H9 (cell line): ENCODE measurements at regions not wholly inside any gene's neighbourhood (a gene's known extent, or its start where the extent isn't known, plus 50 kb on each side); places are given as distances from the start of the nearest gene placed in this dataset.

Experiments
- DNase-seq: peaks from one replicate; pipeline ENCODE4 v3.0.0-alpha.2; 2017
- H2AFZ ChIP-seq: one replicate; pipeline ENCODE4 v1.6.1; 2013; ENCODE audit warnings: mild to moderate bottlenecking, low read length, control low read depth, moderate library complexity
- H2AK5ac ChIP-seq: 2 replicates; pipeline ENCODE4 v1.6.1; 2013; ENCODE audit warnings: low read length, control low read depth, mixed read lengths; ENCODE audit not compliant: insufficient read length
- H2BK120ac ChIP-seq: one replicate; pipeline ENCODE4 v1.6.1; 2013; ENCODE audit warnings: low read depth, mild to moderate bottlenecking, low read length, control low read depth, inconsistent platforms; ENCODE audit not compliant: poor library complexity, severe bottlenecking
- H2BK12ac ChIP-seq: 2 replicates; pipeline ENCODE4 v1.6.1; 2013; ENCODE audit warnings: low read length, control low read depth, mixed read lengths, low read depth; ENCODE audit not compliant: insufficient read length
- H2BK15ac ChIP-seq: 2 replicates; pipeline ENCODE4 v1.6.1; 2013; ENCODE audit warnings: low read depth, low read length, control low read depth
- H2BK20ac ChIP-seq: one replicate; pipeline ENCODE4 v1.6.1; 2013; ENCODE audit warnings: low read depth, mild to moderate bottlenecking, low read length, control low read depth, inconsistent platforms; ENCODE audit not compliant: poor library complexity, severe bottlenecking
- H2BK5ac ChIP-seq: 2 replicates; pipeline ENCODE4 v1.6.1; 2013; ENCODE audit warnings: low read length, control low read depth, mixed read lengths; ENCODE audit not compliant: insufficient read length
- H3K14ac ChIP-seq: 2 replicates; pipeline ENCODE4 v1.6.1; 2013; ENCODE audit warnings: low read length, control low read depth; ENCODE audit not compliant: insufficient read depth
- H3K18ac ChIP-seq: 2 replicates; pipeline ENCODE4 v1.6.1; 2013; ENCODE audit warnings: low read depth, mild to moderate bottlenecking, mixed read lengths, low read length, control low read depth; ENCODE audit not compliant: insufficient read length
- H3K23ac ChIP-seq: 2 replicates; pipeline ENCODE4 v1.6.1; 2013; ENCODE audit warnings: low read length, control low read depth, mixed read lengths, low read depth; ENCODE audit not compliant: insufficient read length
- H3K23me2 ChIP-seq: 2 replicates; pipeline ENCODE4 v1.6.1; 2013; ENCODE audit warnings: low read depth, mild to moderate bottlenecking, mixed read lengths, low read length, control low read depth; ENCODE audit not compliant: insufficient read length, poor library complexity, severe bottlenecking
- H3K27ac ChIP-seq: 2 replicates; pipeline ENCODE4 v1.5.1; 2013; ENCODE audit warnings: low read length, control low read depth, mixed read lengths, low read depth; ENCODE audit not compliant: insufficient read length
- H3K27me3 ChIP-seq: 2 replicates; pipeline ENCODE4 v1.6.1; 2013; ENCODE audit warnings: low read length, control low read depth, inconsistent platforms; ENCODE audit not compliant: insufficient read depth
- H3K4ac ChIP-seq: 2 replicates; pipeline ENCODE4 v1.6.1; 2013; ENCODE audit warnings: low read depth, mild to moderate bottlenecking, control low read depth, inconsistent platforms, low read length, moderate library complexity
- H3K4me1 ChIP-seq: 2 replicates; pipeline ENCODE4 v1.6.1; 2013; ENCODE audit warnings: low read length, control low read depth, inconsistent platforms; ENCODE audit not compliant: insufficient read depth
- H3K4me2 ChIP-seq: 2 replicates; pipeline ENCODE4 v1.6.1; 2013; ENCODE audit warnings: low read length, control low read depth, mixed read lengths; ENCODE audit not compliant: insufficient read length, insufficient read depth
- H3K56ac ChIP-seq: 2 replicates; pipeline ENCODE4 v1.6.1; 2013; ENCODE audit warnings: low read depth, mild to moderate bottlenecking, mixed read lengths, low read length, control low read depth; ENCODE audit not compliant: insufficient read length
- H3K79me1 ChIP-seq: 2 replicates; pipeline ENCODE4 v1.6.1; 2013; ENCODE audit warnings: low read depth, mild to moderate bottlenecking, moderate library complexity, low read length, control low read depth, inconsistent platforms; ENCODE audit not compliant: insufficient read depth, poor library complexity, severe bottlenecking
- H3K79me2 ChIP-seq: 2 replicates; pipeline ENCODE4 v1.6.1; 2013; ENCODE audit warnings: low read length, control low read depth, inconsistent platforms; ENCODE audit not compliant: insufficient read depth
- H3K9ac ChIP-seq: 2 replicates; pipeline ENCODE4 v1.6.1; 2013; ENCODE audit warnings: low read length, control low read depth, mixed read lengths; ENCODE audit not compliant: insufficient read length; ENCODE audit errors: extremely low read depth
- H3K9me3 ChIP-seq: one replicate; pipeline ENCODE4 v1.6.1; 2013; ENCODE audit warnings: low read depth, low read length, inconsistent platforms; ENCODE audit not compliant: control insufficient read depth
- H3T11ph ChIP-seq: one replicate; pipeline ENCODE4 v1.6.1; 2013; ENCODE audit warnings: mild to moderate bottlenecking, low read length, control low read depth, inconsistent platforms
- H4K20me1 ChIP-seq: one replicate; pipeline ENCODE4 v1.6.1; 2013; ENCODE audit not compliant: control insufficient read depth, insufficient read length, insufficient read depth
- H4K5ac ChIP-seq: 2 replicates; pipeline ENCODE4 v1.6.1; 2013; ENCODE audit warnings: low read depth, mild to moderate bottlenecking, mixed read lengths, low read length, control low read depth; ENCODE audit not compliant: insufficient read length
- H4K8ac ChIP-seq: replicated peaks from 2 replicates; pipeline ENCODE4 v1.6.1; 2013; ENCODE audit warnings: low read length, control low read depth, mixed read lengths, low read depth; ENCODE audit not compliant: insufficient read length
- H4K91ac ChIP-seq: 2 replicates; pipeline ENCODE4 v1.6.1; 2013; ENCODE audit warnings: low read depth, mild to moderate bottlenecking, moderate library complexity, mixed read lengths, low read length, control low read depth; ENCODE audit not compliant: insufficient read length
- H3K27ac Mint-ChIP-seq, 3 experiments: 2 replicates in 2 of 3; 3 replicates in 1 of 3; pipeline ENCODE4 v1.8.0; 2020 to 2021; ENCODE audit warnings: mixed read lengths in 3 of 3, mild to moderate bottlenecking in 1 of 3, moderate library complexity in 1 of 3
- H3K27me3 Mint-ChIP-seq: 2 replicates; pipeline ENCODE4 v1.8.0; 2021; ENCODE audit warnings: low read depth, mild to moderate bottlenecking, moderate library complexity, mixed read lengths
- H3K36me3 Mint-ChIP-seq, 3 experiments: 2 replicates in 2 of 3; 3 replicates in 1 of 3; pipeline ENCODE4 v1.8.0; 2020 to 2021; ENCODE audit warnings: low read depth in 3 of 3, mixed read lengths in 3 of 3; ENCODE audit not compliant: insufficient read depth in 1 of 3
- H3K4me1 Mint-ChIP-seq, 2 experiments: 2 replicates each; pipeline ENCODE4 v1.8.0; 2020; ENCODE audit warnings: mixed read lengths in 2 of 2
- H3K4me3 Mint-ChIP-seq, 2 experiments: 2 replicates in 1 of 2; 3 replicates in 1 of 2; pipeline ENCODE4 v1.8.0; 2020 to 2021; ENCODE audit warnings: mild to moderate bottlenecking in 2 of 2, mixed read lengths in 2 of 2, moderate library complexity in 1 of 2
- H3K9me3 Mint-ChIP-seq, 2 experiments: 2 replicates in 1 of 2; 3 replicates in 1 of 2; pipeline ENCODE4 v1.8.0; 2020; ENCODE audit warnings: mild to moderate bottlenecking in 2 of 2, mixed read lengths in 2 of 2, moderate library complexity in 1 of 2
- WGBS: extraction: QIAGEN DNeasy Blood & Tissue Kit; methylation state at CpG from one replicate; pipeline ENCODE4 v1.1.7; 2013; ENCODE audit warnings: missing lambda C conversion rate, low lambda C conversion rate, mixed read lengths; ENCODE audit not compliant: insufficient read length; ENCODE audit errors: extremely low coverage; 5-methylcytosine and 5-hydroxymethylcytosine counted together
- TF ChIP-seq, protein P1 (sequence below): fragments of 200-600 bp; sonication (generic); conservative IDR thresholded peaks from 3 replicates; pipeline ENCODE4 v1.8.0; 2021; ENCODE audit warnings: antibody characterized with exemption, mild to moderate bottlenecking

DNA sequence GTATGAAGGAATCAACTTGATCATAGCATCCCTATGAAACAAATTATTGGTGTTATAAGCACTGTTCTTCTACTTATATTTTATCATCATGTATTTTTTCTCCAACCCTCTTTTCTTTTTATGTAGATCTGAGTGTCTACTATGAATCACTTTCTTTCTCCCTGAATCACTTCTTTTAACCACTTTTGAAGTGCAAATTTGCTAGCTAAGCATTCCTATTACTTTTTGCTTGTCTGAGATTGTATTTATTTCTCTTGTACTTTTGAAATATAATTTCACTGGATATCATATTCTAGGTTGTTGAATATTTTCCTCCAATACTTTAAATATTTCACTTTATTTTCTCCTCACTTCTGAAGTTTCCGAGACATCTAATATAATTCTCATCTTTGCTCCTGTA lies 1282.3 kb upstream of the FLRT2 start:
- WGBS, result no CpG with 5 or more reads among the region's 1 CpG
- H3K4me3 Mint-ChIP-seq, result no peak overlapping the region

More for the DNA sequence above, 1282.3 kb upstream of the FLRT2 start:
- no peak overlapping the region for H3K18ac ChIP-seq
- Mint-ChIP-seq H3K27ac (no peak overlapping the region; a peak in 1 of 7 replicates), H3K27me3 (no peaks in the 10 kb centered on the region), H3K4me1 (peaks cover 7% of the 10 kb centered on the region in 2 experiments), H3K9me3 (peaks cover 17% of the 10 kb centered on the region in 2 experiments), H3K36me3 (peaks cover 7 to 17% (median 11%) of the 10 kb centered on the region in 3 experiments)
- H3K23me2 ChIP-seq, result no peaks in the 10 kb centered on the region
- no peak overlapping the region for H2BK120ac ChIP-seq
- no peak overlapping the region for H3K23ac ChIP-seq
- H2BK5ac ChIP-seq, result no peak overlapping the region
- no peak overlapping the region for H3K56ac ChIP-seq
- H2AK5ac ChIP-seq, result no peak overlapping the region
- no peak overlapping the region for H3K4me2 ChIP-seq
- H2BK20ac ChIP-seq, result no peak overlapping the region
- no peak overlapping the region for H4K91ac ChIP-seq
- no peak overlapping the region for H4K5ac ChIP-seq
- no peak overlapping the region for H2AFZ ChIP-seq
- H3K79me2 ChIP-seq, result no peaks in the 10 kb centered on the region
- no peak overlapping the region for H3K27ac ChIP-seq
- no peaks in the 10 kb centered on the region for H3K4me1 ChIP-seq
- H3K14ac ChIP-seq, result no peak overlapping the region
- no peaks in the 10 kb centered on the region for H3K27me3 ChIP-seq
- no peaks in the 10 kb centered on the region for H3K9me3 ChIP-seq
- H3K4ac ChIP-seq, result no peak overlapping the region
- H4K20me1 ChIP-seq, result no peaks in the 10 kb centered on the region
- H3K9ac ChIP-seq, result no peak overlapping the region
- TF ChIP-seq, protein P1, sequence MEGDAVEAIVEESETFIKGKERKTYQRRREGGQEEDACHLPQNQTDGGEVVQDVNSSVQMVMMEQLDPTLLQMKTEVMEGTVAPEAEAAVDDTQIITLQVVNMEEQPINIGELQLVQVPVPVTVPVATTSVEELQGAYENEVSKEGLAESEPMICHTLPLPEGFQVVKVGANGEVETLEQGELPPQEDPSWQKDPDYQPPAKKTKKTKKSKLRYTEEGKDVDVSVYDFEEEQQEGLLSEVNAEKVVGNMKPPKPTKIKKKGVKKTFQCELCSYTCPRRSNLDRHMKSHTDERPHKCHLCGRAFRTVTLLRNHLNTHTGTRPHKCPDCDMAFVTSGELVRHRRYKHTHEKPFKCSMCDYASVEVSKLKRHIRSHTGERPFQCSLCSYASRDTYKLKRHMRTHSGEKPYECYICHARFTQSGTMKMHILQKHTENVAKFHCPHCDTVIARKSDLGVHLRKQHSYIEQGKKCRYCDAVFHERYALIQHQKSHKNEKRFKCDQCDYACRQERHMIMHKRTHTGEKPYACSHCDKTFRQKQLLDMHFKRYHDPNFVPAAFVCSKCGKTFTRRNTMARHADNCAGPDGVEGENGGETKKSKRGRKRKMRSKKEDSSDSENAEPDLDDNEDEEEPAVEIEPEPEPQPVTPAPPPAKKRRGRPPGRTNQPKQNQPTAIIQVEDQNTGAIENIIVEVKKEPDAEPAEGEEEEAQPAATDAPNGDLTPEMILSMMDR, result no peak
- H3K79me1 ChIP-seq, result no peaks in the 10 kb centered on the region
- H2BK12ac ChIP-seq, result no peak overlapping the region
- no peak overlapping the region for H4K8ac ChIP-seq
- no peak for DNase-seq
- H2BK15ac ChIP-seq, result no peak overlapping the region
- no peak overlapping the region for H3T11ph ChIP-seq
